SK-N-SH (cell line): ENCODE measurements at regions not wholly inside any gene's neighbourhood (a gene's known extent, or its start where the extent isn't known, plus 50 kb on each side); places are given as distances from the start of the nearest gene placed in this dataset.

Experiments
- CTCF ChIA-PET: fragments of 300-600, 350-600 bp; formaldehyde crosslinking; extraction: SDS; loops from one replicate; lab custom pipeline; 2021; lab: Yijun Ruan, JAX
- POLR2A ChIA-PET: fragments of 350-600 bp; sonication (Branson Sonifier 250); formaldehyde crosslinking; extraction: SDS; loops from one replicate; lab custom pipeline; 2020; ENCODE audit warnings: antibody characterized with exemption, inconsistent platforms; lab: Yijun Ruan, JAX
- DNase-seq: peaks from one replicate; pipeline ENCODE4 v3.0.0; 2012
- H2AFZ ChIP-seq: fragments of 200-600 bp; sonication (generic); 2 replicates; pipeline ENCODE4 v1.8.1; 2016; ENCODE audit warnings: antibody characterized with exemption, mild to moderate bottlenecking, low read depth
- H3F3A ChIP-seq: fragments of 200-600 bp; sonication (generic); replicated peaks from 2 replicates; pipeline ENCODE3; 2016; ENCODE audit warnings: antibody characterized with exemption, mild to moderate bottlenecking; ENCODE audit not compliant: insufficient read depth
- H3K27ac ChIP-seq, 2 experiments: fragments of 200-500 bp in 1 of 2; fragments of 200-600 bp in 1 of 2; sonication (Bioruptor generic) in 1 of 2; sonication (generic), shearing (Covaris generic) in 1 of 2; 2 replicates each; pipeline versions ENCODE4 v1.5.1 to v1.6.1; 2014 to 2016; ENCODE audit warnings: low read depth in 2 of 2, inconsistent platforms in 1 of 2, low read length in 1 of 2, mild to moderate bottlenecking in 1 of 2, mixed read lengths in 1 of 2
- H3K27me3 ChIP-seq: fragments of 200-600 bp; sonication (generic), shearing (Covaris generic); 2 replicates; pipeline ENCODE4 v1.6.1; 2016; ENCODE audit warnings: mixed run types; ENCODE audit not compliant: insufficient read depth
- H3K36me3 ChIP-seq, 2 experiments: fragments of 200-500 bp in 1 of 2; fragments of 200-600 bp in 1 of 2; sonication (Bioruptor generic) in 1 of 2; sonication (generic) in 1 of 2; replicated peaks in 1 of 2; 2 replicates each; pipeline versions ENCODE3 to v1.5.1; 2014 to 2016; ENCODE audit warnings: low read length in 1 of 2, mild to moderate bottlenecking in 1 of 2; ENCODE audit not compliant: insufficient read depth in 2 of 2, control insufficient read depth in 1 of 2
- H3K4me1 ChIP-seq, 2 experiments: fragments of 200-500 bp in 1 of 2; fragments of 200-600 bp in 1 of 2; sonication (Bioruptor generic) in 1 of 2; sonication (generic), shearing (Covaris generic) in 1 of 2; 2 replicates each; pipeline versions ENCODE4 v1.5.1 to v1.6.1; 2014 to 2016; ENCODE audit warnings: low read depth in 1 of 2, low read length in 1 of 2, mixed run types in 1 of 2; ENCODE audit not compliant: insufficient read depth in 2 of 2, control insufficient read depth in 1 of 2
- H3K4me2 ChIP-seq: fragments of 200-600 bp; sonication (generic), shearing (Covaris generic); 2 replicates; pipeline ENCODE4 v1.6.1; 2017; ENCODE audit warnings: mixed run types
- H3K4me3 ChIP-seq, 2 experiments: fragments of 200-500 bp in 1 of 2; fragments of 200-600 bp in 1 of 2; sonication (Bioruptor generic) in 1 of 2; sonication (generic), shearing (Covaris generic) in 1 of 2; 2 replicates each; pipeline versions ENCODE4 v1.5.1 to v1.8.1; 2014 to 2016; ENCODE audit warnings: low read depth in 2 of 2, inconsistent platforms in 1 of 2, low read length in 1 of 2, mild to moderate bottlenecking in 1 of 2, mixed read lengths in 1 of 2, moderate library complexity in 1 of 2
- H3K79me2 ChIP-seq: fragments of 200-600 bp; sonication (generic); 2 replicates; pipeline ENCODE4 v1.8.1; 2017; ENCODE audit warnings: mild to moderate bottlenecking; ENCODE audit not compliant: insufficient read depth
- H3K9ac ChIP-seq: fragments of 200-600 bp; sonication (generic); 2 replicates; pipeline ENCODE4 v1.6.1; 2017; ENCODE audit warnings: mixed run types
- H3K9me2 ChIP-seq: fragments of 200-600 bp; sonication (generic); 2 replicates; pipeline ENCODE4 v1.6.1; 2017; ENCODE audit warnings: mixed run types
- H3K9me3 ChIP-seq: fragments of 200-600 bp; sonication (generic); 2 replicates; pipeline ENCODE4 v1.6.1; 2017; ENCODE audit warnings: mixed run types, mild to moderate bottlenecking, moderate library complexity
- H4K20me1 ChIP-seq: fragments of 200-600 bp; sonication (generic); 2 replicates; pipeline ENCODE4 v1.6.1; 2017; ENCODE audit warnings: mild to moderate bottlenecking, mixed run types; ENCODE audit not compliant: insufficient read depth
- CHD2 ChIP-seq: fragments of 150-350 bp; IDR thresholded peaks from 2 replicates; pipeline ENCODE4 v1.6.1; 2018; ENCODE audit warnings: low read length; ENCODE audit not compliant: partially characterized antibody
- EZH2phosphoT487 ChIP-seq: fragments of 200-600 bp; sonication (generic); IDR thresholded peaks from 2 replicates; pipeline ENCODE4 v1.6.1; 2017; ENCODE audit warnings: low read depth, mixed run types, mild to moderate bottlenecking, antibody characterized with exemption, moderate library complexity, borderline replicate concordance
- FOSL2 ChIP-seq: IDR thresholded peaks from 2 replicates; pipeline ENCODE4 v1.4.0; 2012; ENCODE audit warnings: low read depth, mild to moderate bottlenecking, moderate library complexity, borderline replicate concordance
- GABPA ChIP-seq: IDR thresholded peaks from 2 replicates; pipeline ENCODE4 v1.4.0; 2012; ENCODE audit warnings: low read depth, mild to moderate bottlenecking
- MEF2A ChIP-seq: IDR thresholded peaks from 2 replicates; pipeline ENCODE4 v1.4.0; 2012; ENCODE audit warnings: low read depth, borderline replicate concordance
- MXI1 ChIP-seq: IDR thresholded peaks from 2 replicates; pipeline ENCODE4 v1.6.1; 2012; ENCODE audit warnings: mild to moderate bottlenecking, low read depth, low read length, improper control_type of control experiment
- NFIC ChIP-seq: IDR thresholded peaks from 2 replicates; pipeline ENCODE4 v1.4.0; 2012; ENCODE audit warnings: borderline replicate concordance
- RXRA ChIP-seq: IDR thresholded peaks from 2 replicates; pipeline ENCODE4 v1.4.0; 2012; ENCODE audit warnings: low read depth, mild to moderate bottlenecking, borderline replicate concordance
- SIN3A ChIP-seq: IDR thresholded peaks from 2 replicates; pipeline ENCODE4 v1.6.1; 2012; ENCODE audit warnings: low read depth, mild to moderate bottlenecking, low read length, moderate library complexity, borderline replicate concordance
- TCF12 ChIP-seq: IDR thresholded peaks from 2 replicates; pipeline ENCODE4 v1.4.0; 2012
- TEAD4 ChIP-seq: IDR thresholded peaks from 2 replicates; pipeline ENCODE4 v1.4.0; 2012; ENCODE audit warnings: mild to moderate bottlenecking, borderline replicate concordance; ENCODE audit not compliant: insufficient read depth
- YY1 ChIP-seq: IDR thresholded peaks from 2 replicates; pipeline ENCODE4 v1.4.0; 2012; ENCODE audit warnings: low read depth, mild to moderate bottlenecking
- WGBS: methylation state at CpG from one replicate; pipeline ENCODE4 v1.1.6; 2017; ENCODE audit warnings: low lambda C conversion rate; 5-methylcytosine and 5-hydroxymethylcytosine counted together
- TF ChIP-seq, protein P1 (sequence below): fragments of 200-600 bp; sonication (generic); IDR thresholded peaks from 2 replicates; pipeline ENCODE4 v1.6.1; 2017; ENCODE audit warnings: antibody characterized with exemption, mild to moderate bottlenecking, moderate library complexity
- TF ChIP-seq, protein P2 (sequence below): IDR thresholded peaks from 2 replicates; pipeline ENCODE4; 2012
- TF ChIP-seq, protein P3 (sequence below): fragments of 150-350 bp; IDR thresholded peaks from 2 replicates; pipeline ENCODE4 v1.6.1; 2017; ENCODE audit warnings: antibody characterized with exemption, low read length, low read depth, borderline replicate concordance
- TF ChIP-seq, protein P4 (sequence below): fragments of 150-350 bp; IDR thresholded peaks from 2 replicates; pipeline ENCODE4 v1.6.1; 2016; ENCODE audit warnings: mild to moderate bottlenecking, low read depth, low read length
- TF ChIP-seq, protein P5 (sequence below): IDR thresholded peaks from 2 replicates; pipeline ENCODE4 v1.4.0; 2012; ENCODE audit warnings: low read depth

DNA sequence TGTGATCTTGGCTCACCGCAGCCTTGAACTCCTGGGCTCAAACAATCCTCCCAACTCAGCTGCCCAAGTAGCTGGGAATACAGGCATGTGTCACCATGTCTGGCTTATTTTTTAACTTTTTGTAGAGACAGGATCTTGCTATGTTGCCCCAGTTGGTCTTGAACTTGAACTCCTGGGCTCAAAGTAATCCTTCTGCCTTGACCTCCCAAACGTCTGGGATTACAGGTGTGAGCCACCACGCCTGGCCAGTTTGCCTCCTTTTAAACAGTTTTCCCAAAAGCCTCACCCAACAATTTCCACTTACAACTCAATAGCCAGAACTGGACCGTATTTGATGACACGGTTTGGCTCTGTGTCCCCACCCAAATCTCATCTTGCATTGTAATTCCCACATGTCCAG, 85.4 kb upstream of the FOXN2 start:
- no peak for DNase-seq
- H3K79me2 ChIP-seq, result no peaks in the 10 kb centered on the region
- H3K27me3 ChIP-seq, result no peaks in the 10 kb centered on the region
- no peak overlapping the region for H3K4me2 ChIP-seq
- POLR2A ChIA-PET, result no interaction called here
- H3F3A ChIP-seq, result no peaks in the 10 kb centered on the region
- H3K4me3 ChIP-seq, result no peak overlapping the region
- no peaks in the 10 kb centered on the region for H3K4me1 ChIP-seq
- CTCF ChIA-PET, result no interaction called here
- H3K9me2 ChIP-seq, result 0 out of 2 replicates have a peak, but pooled peaks cover 2% of the 10 kb centered on the region
- H3K9me3 ChIP-seq, result no peaks in the 10 kb centered on the region
- no peak overlapping the region for H2AFZ ChIP-seq
- no peaks in the 10 kb centered on the region for H4K20me1 ChIP-seq
- WGBS, result 69% methylated on average over 5 of the region's 5 CpGs
- no peak for TF ChIP-seq FOSL2
- no peak for TF ChIP-seq NFIC
- TF ChIP-seq, protein P1, sequence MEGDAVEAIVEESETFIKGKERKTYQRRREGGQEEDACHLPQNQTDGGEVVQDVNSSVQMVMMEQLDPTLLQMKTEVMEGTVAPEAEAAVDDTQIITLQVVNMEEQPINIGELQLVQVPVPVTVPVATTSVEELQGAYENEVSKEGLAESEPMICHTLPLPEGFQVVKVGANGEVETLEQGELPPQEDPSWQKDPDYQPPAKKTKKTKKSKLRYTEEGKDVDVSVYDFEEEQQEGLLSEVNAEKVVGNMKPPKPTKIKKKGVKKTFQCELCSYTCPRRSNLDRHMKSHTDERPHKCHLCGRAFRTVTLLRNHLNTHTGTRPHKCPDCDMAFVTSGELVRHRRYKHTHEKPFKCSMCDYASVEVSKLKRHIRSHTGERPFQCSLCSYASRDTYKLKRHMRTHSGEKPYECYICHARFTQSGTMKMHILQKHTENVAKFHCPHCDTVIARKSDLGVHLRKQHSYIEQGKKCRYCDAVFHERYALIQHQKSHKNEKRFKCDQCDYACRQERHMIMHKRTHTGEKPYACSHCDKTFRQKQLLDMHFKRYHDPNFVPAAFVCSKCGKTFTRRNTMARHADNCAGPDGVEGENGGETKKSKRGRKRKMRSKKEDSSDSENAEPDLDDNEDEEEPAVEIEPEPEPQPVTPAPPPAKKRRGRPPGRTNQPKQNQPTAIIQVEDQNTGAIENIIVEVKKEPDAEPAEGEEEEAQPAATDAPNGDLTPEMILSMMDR, result no peak
- TF ChIP-seq RXRA, result no peak
- TF ChIP-seq, protein P2, sequence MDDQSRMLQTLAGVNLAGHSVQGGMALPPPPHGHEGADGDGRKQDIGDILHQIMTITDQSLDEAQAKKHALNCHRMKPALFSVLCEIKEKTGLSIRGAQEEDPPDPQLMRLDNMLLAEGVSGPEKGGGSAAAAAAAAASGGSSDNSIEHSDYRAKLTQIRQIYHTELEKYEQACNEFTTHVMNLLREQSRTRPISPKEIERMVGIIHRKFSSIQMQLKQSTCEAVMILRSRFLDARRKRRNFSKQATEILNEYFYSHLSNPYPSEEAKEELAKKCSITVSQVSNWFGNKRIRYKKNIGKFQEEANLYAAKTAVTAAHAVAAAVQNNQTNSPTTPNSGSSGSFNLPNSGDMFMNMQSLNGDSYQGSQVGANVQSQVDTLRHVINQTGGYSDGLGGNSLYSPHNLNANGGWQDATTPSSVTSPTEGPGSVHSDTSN, result no peak
- no peak for TF ChIP-seq EZH2phosphoT487
- TF ChIP-seq, protein P3, sequence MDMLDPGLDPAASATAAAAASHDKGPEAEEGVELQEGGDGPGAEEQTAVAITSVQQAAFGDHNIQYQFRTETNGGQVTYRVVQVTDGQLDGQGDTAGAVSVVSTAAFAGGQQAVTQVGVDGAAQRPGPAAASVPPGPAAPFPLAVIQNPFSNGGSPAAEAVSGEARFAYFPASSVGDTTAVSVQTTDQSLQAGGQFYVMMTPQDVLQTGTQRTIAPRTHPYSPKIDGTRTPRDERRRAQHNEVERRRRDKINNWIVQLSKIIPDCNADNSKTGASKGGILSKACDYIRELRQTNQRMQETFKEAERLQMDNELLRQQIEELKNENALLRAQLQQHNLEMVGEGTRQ, result no peak
- TF ChIP-seq, protein P4, sequence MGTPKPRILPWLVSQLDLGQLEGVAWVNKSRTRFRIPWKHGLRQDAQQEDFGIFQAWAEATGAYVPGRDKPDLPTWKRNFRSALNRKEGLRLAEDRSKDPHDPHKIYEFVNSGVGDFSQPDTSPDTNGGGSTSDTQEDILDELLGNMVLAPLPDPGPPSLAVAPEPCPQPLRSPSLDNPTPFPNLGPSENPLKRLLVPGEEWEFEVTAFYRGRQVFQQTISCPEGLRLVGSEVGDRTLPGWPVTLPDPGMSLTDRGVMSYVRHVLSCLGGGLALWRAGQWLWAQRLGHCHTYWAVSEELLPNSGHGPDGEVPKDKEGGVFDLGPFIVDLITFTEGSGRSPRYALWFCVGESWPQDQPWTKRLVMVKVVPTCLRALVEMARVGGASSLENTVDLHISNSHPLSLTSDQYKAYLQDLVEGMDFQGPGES, result no peak
- no peak for TF ChIP-seq TEAD4
- no peak for TF ChIP-seq TCF12
- no peak for TF ChIP-seq GABPA
- TF ChIP-seq, protein P5, sequence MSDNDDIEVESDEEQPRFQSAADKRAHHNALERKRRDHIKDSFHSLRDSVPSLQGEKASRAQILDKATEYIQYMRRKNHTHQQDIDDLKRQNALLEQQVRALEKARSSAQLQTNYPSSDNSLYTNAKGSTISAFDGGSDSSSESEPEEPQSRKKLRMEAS, result no peak
- TF ChIP-seq CHD2, result no peak
- no peak for TF ChIP-seq MEF2A
- TF ChIP-seq SIN3A, result no peak
- no peak for TF ChIP-seq MXI1
- TF ChIP-seq YY1, result no peak
- H3K9ac ChIP-seq, result no peak overlapping the region
- no peak overlapping the region for H3K27ac ChIP-seq
- no peaks in the 10 kb centered on the region for H3K36me3 ChIP-seq
